SK-N-MC (cell line): ENCODE measurements at regions not wholly inside any gene's neighbourhood (a gene's known extent, or its start where the extent isn't known, plus 50 kb on each side); places are given as distances from the start of the nearest gene placed in this dataset.

Source experiments
- EZH2 ChIP-seq: fragments of 200-600 bp; sonication (generic); IDR thresholded peaks from one replicate; pipeline ENCODE4 v1.6.1; 2017; ENCODE audit warnings: antibody characterized with exemption
- FOXP2 ChIP-seq: optimal IDR thresholded peaks from 2 replicates; pipeline ENCODE3; 2011; ENCODE audit warnings: mild to moderate bottlenecking, moderate library complexity; ENCODE audit not compliant: insufficient read depth; ENCODE audit errors: extremely low read length, control extremely low read depth
- POLR2AphosphoS5 ChIP-seq: IDR thresholded peaks from 2 replicates; pipeline ENCODE4 v1.6.1; 2012; ENCODE audit warnings: mild to moderate bottlenecking, low read depth, low read length, borderline replicate concordance

DNA sequence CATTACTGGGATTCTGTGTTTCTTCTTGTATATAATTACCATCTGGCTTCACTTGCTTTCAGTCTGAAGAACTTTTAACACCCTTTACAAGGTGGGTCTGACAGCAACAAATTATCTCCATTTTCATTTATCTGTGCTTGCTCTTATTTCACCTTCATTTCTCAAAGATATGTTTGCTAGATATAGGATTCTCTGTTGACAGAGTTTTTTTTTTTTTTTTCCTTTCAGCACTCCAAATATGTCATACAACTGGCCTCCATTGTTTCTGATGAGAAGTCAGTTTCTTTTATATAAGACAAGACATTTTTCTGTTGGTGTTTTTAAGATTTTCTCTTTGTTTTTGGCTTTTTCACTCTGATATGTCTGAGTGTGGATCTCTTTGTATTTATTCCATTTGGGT is 59.3 kb upstream of the TACR1 start:
- no peak for TF ChIP-seq EZH2
- TF ChIP-seq POLR2AphosphoS5 = no peak
- no peak for TF ChIP-seq FOXP2
